Esophagus muscularis mucosa (tissue), 2 donors: ENCODE measurements at regions not wholly inside any gene's neighbourhood (a gene's known extent, or its start where the extent isn't known, plus 50 kb on each side); places are given as distances from the start of the nearest gene placed in this dataset.

ENCODE experiments used
- POLR2A ChIP-seq: fragments of 450-650 bp; IDR thresholded peaks from one replicate; pipeline ENCODE4 v1.6.1; 2017; ENCODE audit warnings: antibody characterized with exemption, moderate library complexity, mild to moderate bottlenecking, low read depth
- POLR2AphosphoS5 ChIP-seq, 2 donors: sonication (generic); formaldehyde crosslinking; IDR thresholded peaks; one replicate each; pipeline ENCODE4 v1.6.1; 2017; ENCODE audit warnings: antibody characterized with exemption in 2 of 2

GRCh38 chr6:141682391-141682790 is 450.3 kb upstream of the GJE1 start:
- TF ChIP-seq POLR2A (no peak), POLR2AphosphoS5 (IDR thresholded peaks at IDR 0.05) (no peak)
